ENCODE measurements at regions not wholly inside any gene's neighbourhood (a gene's known extent, or its start where the extent isn't known, plus 50 kb on each side); places are given as distances from the start of the nearest gene placed in this dataset.

GRCh38 chr4:23085249-23085568 is 392.5 kb downstream of the GBA3 start:
- TF ChIP-seq FOXA2 (IDR thresholded peaks at IDR 0.05) (no peak), CTCF (IDR thresholded peaks at IDR 0.05; ENCODE audit: low read depth, low read length, missing input control) (no peak), YY1 (IDR thresholded peaks at IDR 0.05) (no peak), HNF4A (conservative IDR thresholded peaks at IDR 0.05) (no peak), EGR1 (IDR thresholded peaks at IDR 0.05; ENCODE audit: low read depth in 2 of 2) (no peak)
